ENCODE measurements at regions not wholly inside any gene's neighbourhood (a gene's known extent, or its start where the extent isn't known, plus 50 kb on each side); places are given as distances from the start of the nearest gene placed in this dataset.

GRCh38 chr10:8416192-8416701 is 361.8 kb downstream of the GATA3 start:
- Histone ChIP-seq H3K9me2 (ENCODE audit: low read depth, low read length) (no peaks in the 10 kb centered on the region), H3K4me1 (ENCODE audit: insufficient read depth, low read length, severe bottlenecking) (no peaks in the 10 kb centered on the region), H3K4me3 (ENCODE audit: low read depth, low read length, poor library complexity, severe bottlenecking) (no peak overlapping the region), H3K9ac (ENCODE audit: low read length) (no peak overlapping the region), H4K20me1 (ENCODE audit: insufficient read depth, low read length) (no peaks in the 10 kb centered on the region), H3K79me2 (ENCODE audit: insufficient read depth, low read length) (no peaks in the 10 kb centered on the region), H3K4me2 (ENCODE audit: low read length) (no peak overlapping the region), H3K27ac (ENCODE audit: low read depth, low read length, poor library complexity, severe bottlenecking) (no peak overlapping the region), H3F3A (ENCODE audit: insufficient read depth, low read length) (no peaks in the 10 kb centered on the region), H3K36me3 (ENCODE audit: insufficient read depth, low read length) (no peaks in the 10 kb centered on the region), H3K9me3 (ENCODE audit: low read length) (no peaks in the 10 kb centered on the region), H2AFZ (ENCODE audit: low read length) (no peak overlapping the region), H3K27me3 (ENCODE audit: insufficient read depth, low read length) (no peaks in the 10 kb centered on the region)
- no peak for TF ChIP-seq CTCF (IDR thresholded peaks at IDR 0.05; ENCODE audit: low read length)
- no peak for TF ChIP-seq EZH2 (IDR thresholded peaks at IDR 0.05; ENCODE audit: borderline replicate concordance, low read length)

- H3F3A ChIP-seq (ENCODE audit: insufficient read depth, low read length), result no peaks in the 10 kb centered on the region
- no peak overlapping the region for H2AFZ ChIP-seq (ENCODE audit: low read length)
- no peak overlapping the region for H3K4me3 ChIP-seq (ENCODE audit: low read depth, low read length, poor library complexity, severe bottlenecking)
- no peaks in the 10 kb centered on the region for H3K27me3 ChIP-seq (ENCODE audit: insufficient read depth, low read length)
- no peaks in the 10 kb centered on the region for H3K9me2 ChIP-seq (ENCODE audit: low read depth, low read length)
- no peaks in the 10 kb centered on the region for H3K79me2 ChIP-seq (ENCODE audit: insufficient read depth, low read length)
- H3K9ac ChIP-seq (ENCODE audit: low read length), result no peak overlapping the region
- H4K20me1 ChIP-seq (ENCODE audit: insufficient read depth, low read length), result no peaks in the 10 kb centered on the region
- no peaks in the 10 kb centered on the region for H3K36me3 ChIP-seq (ENCODE audit: insufficient read depth, low read length)
- H3K4me2 ChIP-seq (ENCODE audit: low read length), result no peak overlapping the region
- TF ChIP-seq CTCF (IDR thresholded peaks at IDR 0.05; ENCODE audit: low read length), result no peak
- TF ChIP-seq EZH2 (IDR thresholded peaks at IDR 0.05; ENCODE audit: borderline replicate concordance, low read length), result no peak
- no peaks in the 10 kb centered on the region for H3K9me3 ChIP-seq (ENCODE audit: low read length)
- no peak overlapping the region for H3K27ac ChIP-seq (ENCODE audit: low read depth, low read length, poor library complexity, severe bottlenecking)
- H3K4me1 ChIP-seq (ENCODE audit: insufficient read depth, low read length, severe bottlenecking), result no peaks in the 10 kb centered on the region
These were observed 362.3 kb downstream of the GATA3 start for GRCh38 chr10:8416760-8417159.

GRCh38 chr10:8417631-8418030 is 363.1 kb downstream of the GATA3 start:
- no peak overlapping the region for H2AFZ ChIP-seq (ENCODE audit: low read length)
- H3K79me2 ChIP-seq (ENCODE audit: insufficient read depth, low read length), result no peaks in the 10 kb centered on the region
- no peaks in the 10 kb centered on the region for H3K27me3 ChIP-seq (ENCODE audit: insufficient read depth, low read length)
- no peak for TF ChIP-seq CTCF (IDR thresholded peaks at IDR 0.05; ENCODE audit: low read length)
- no peak for TF ChIP-seq EZH2 (IDR thresholded peaks at IDR 0.05; ENCODE audit: borderline replicate concordance, low read length)
- no peaks in the 10 kb centered on the region for H3K36me3 ChIP-seq (ENCODE audit: insufficient read depth, low read length)
- H3K27ac ChIP-seq (ENCODE audit: low read depth, low read length, poor library complexity, severe bottlenecking), result no peak overlapping the region
- no peaks in the 10 kb centered on the region for H3K9me3 ChIP-seq (ENCODE audit: low read length)
- no peaks in the 10 kb centered on the region for H4K20me1 ChIP-seq (ENCODE audit: insufficient read depth, low read length)
- no peak overlapping the region for H3K4me2 ChIP-seq (ENCODE audit: low read length)
- no peak overlapping the region for H3K9ac ChIP-seq (ENCODE audit: low read length)
- no peak overlapping the region for H3K4me3 ChIP-seq (ENCODE audit: low read depth, low read length, poor library complexity, severe bottlenecking)
- H3F3A ChIP-seq (ENCODE audit: insufficient read depth, low read length), result no peaks in the 10 kb centered on the region
- no peaks in the 10 kb centered on the region for H3K4me1 ChIP-seq (ENCODE audit: insufficient read depth, low read length, severe bottlenecking)
- no peaks in the 10 kb centered on the region for H3K9me2 ChIP-seq (ENCODE audit: low read depth, low read length)
